IMR-90 (cell line): ENCODE measurements at regions not wholly inside any gene's neighbourhood (a gene's known extent, or its start where the extent isn't known, plus 50 kb on each side); places are given as distances from the start of the nearest gene placed in this dataset.

Experiments
- ATAC-seq: fragments of 200-7000 bp; cut with Tn5 transposase; 2 replicates; pipeline ENCODE4 v1.9.1; 2020; ENCODE audit warnings: low read depth, mild to moderate bottlenecking, moderate library complexity
- BruUV-seq: library from RNA; stranded (reverse); fragments of 400-500 nt; replicated peaks from 2 replicates; lab custom pipeline; 2021; lab: Mats Ljungman, UMichigan
- CTCF ChIA-PET: fragments of 300-600 bp; formaldehyde crosslinking; extraction: SDS; loops from one replicate; lab custom pipeline; 2021; ENCODE audit warnings: antibody characterized with exemption; lab: Yijun Ruan, JAX
- POLR2A ChIA-PET: fragments of 300-600 bp; sonication (Branson Sonifier 250); formaldehyde crosslinking; loops from one replicate; lab custom pipeline; 2022; ENCODE audit warnings: antibody characterized with exemption; ENCODE audit not compliant: unreplicated experiment; lab: Charles Lee
- DNase-seq: peaks from one replicate; pipeline ENCODE4 v3.0.0; 2013
- H2AFZ ChIP-seq: replicated peaks from 2 replicates; pipeline ENCODE3; 2013; ENCODE audit warnings: low read length, mild to moderate bottlenecking; ENCODE audit not compliant: poor library complexity
- H2AK5ac ChIP-seq: 2 replicates; pipeline ENCODE4 v1.6.1; 2013; ENCODE audit warnings: low read depth, low read length, inconsistent platforms
- H2AK9ac ChIP-seq: replicated peaks from 2 replicates; pipeline ENCODE3; 2013; ENCODE audit warnings: mild to moderate bottlenecking, low read depth, low read length, moderate library complexity; ENCODE audit not compliant: poor library complexity
- H2BK120ac ChIP-seq: 2 replicates; pipeline ENCODE4 v1.6.1; 2013; ENCODE audit warnings: low read depth, low read length, inconsistent platforms
- H2BK15ac ChIP-seq: 3 replicates; pipeline ENCODE4 v1.6.1; 2013; ENCODE audit warnings: low read depth, low read length, inconsistent platforms
- H2BK20ac ChIP-seq: 2 replicates; pipeline ENCODE4 v1.6.1; 2013; ENCODE audit warnings: low read depth, mild to moderate bottlenecking, inconsistent platforms, low read length, moderate library complexity
- H2BK5ac ChIP-seq: 2 replicates; pipeline ENCODE4 v1.6.1; 2013; ENCODE audit warnings: mild to moderate bottlenecking, low read depth, low read length, inconsistent platforms; ENCODE audit not compliant: poor library complexity, severe bottlenecking
- H3K14ac ChIP-seq: replicated peaks from 2 replicates; pipeline ENCODE4 v1.6.1; 2013; ENCODE audit warnings: low read depth, low read length, inconsistent platforms
- H3K18ac ChIP-seq: 2 replicates; pipeline ENCODE4 v1.6.1; 2013; ENCODE audit warnings: low read depth, low read length, control low read depth
- H3K23ac ChIP-seq: 2 replicates; pipeline ENCODE4 v1.6.1; 2013; ENCODE audit warnings: low read depth, low read length, inconsistent platforms
- H3K27ac ChIP-seq: 2 replicates; pipeline ENCODE4 v1.5.1; 2013; ENCODE audit warnings: mild to moderate bottlenecking, control low read depth, low read length; ENCODE audit not compliant: insufficient read depth
- H3K27me3 ChIP-seq: 2 replicates; pipeline ENCODE4 v1.6.1; 2013; ENCODE audit warnings: low read length; ENCODE audit not compliant: control insufficient read depth, insufficient read depth
- H3K36me3 ChIP-seq: 2 replicates; pipeline ENCODE4 v1.6.1; 2013; ENCODE audit warnings: low read length, mixed read lengths; ENCODE audit not compliant: control insufficient read depth, insufficient read depth
- H3K4ac ChIP-seq: 2 replicates; pipeline ENCODE4 v1.6.1; 2013; ENCODE audit warnings: low read depth, low read length, inconsistent platforms
- H3K4me1 ChIP-seq: 2 replicates; pipeline ENCODE4 v1.6.1; 2013; ENCODE audit warnings: low read length, mixed read lengths; ENCODE audit not compliant: control insufficient read depth, insufficient read depth
- H3K4me2 ChIP-seq: 2 replicates; pipeline ENCODE4 v1.6.1; 2013; ENCODE audit warnings: low read depth, mild to moderate bottlenecking, control low read depth, low read length, moderate library complexity
- H3K4me3 ChIP-seq: 2 replicates; pipeline ENCODE4 v1.5.1; 2013; ENCODE audit warnings: low read depth, mild to moderate bottlenecking, control low read depth, low read length, moderate library complexity; ENCODE audit not compliant: insufficient read depth
- H3K56ac ChIP-seq: 2 replicates; pipeline ENCODE4 v1.6.1; 2013; ENCODE audit warnings: low read length, inconsistent platforms; ENCODE audit not compliant: insufficient read depth; ENCODE audit errors: extremely low read depth
- H3K79me1 ChIP-seq, 2 experiments: 2 replicates each; pipeline ENCODE4 v1.6.1; 2013; ENCODE audit warnings: low read length in 2 of 2, inconsistent platforms in 1 of 2, low read depth in 1 of 2
- H3K9ac ChIP-seq: 2 replicates; pipeline ENCODE4 v1.6.1; 2013; ENCODE audit warnings: low read depth, low read length, control low read depth
- H3K9me1 ChIP-seq: 2 replicates; pipeline ENCODE4 v1.6.1; 2013; ENCODE audit warnings: low read length, inconsistent platforms; ENCODE audit not compliant: insufficient read depth
- H3K9me3 ChIP-seq: 2 replicates; pipeline ENCODE4 v1.6.1; 2013; ENCODE audit warnings: low read length; ENCODE audit not compliant: control insufficient read depth, insufficient read depth
- H4K20me1 ChIP-seq: 2 replicates; pipeline ENCODE4 v1.6.1; 2013; ENCODE audit warnings: low read length, inconsistent platforms; ENCODE audit not compliant: insufficient read depth
- H4K5ac ChIP-seq: 2 replicates; pipeline ENCODE4 v1.6.1; 2013; ENCODE audit warnings: mild to moderate bottlenecking, low read depth, low read length, control low read depth
- H4K8ac ChIP-seq, 2 experiments: 2 replicates each; pipeline ENCODE4 v1.6.1; 2013; ENCODE audit warnings: low read depth in 2 of 2, low read length in 2 of 2, control low read depth in 1 of 2, inconsistent platforms in 1 of 2
- H4K91ac ChIP-seq: 2 replicates; pipeline ENCODE4 v1.6.1; 2013; ENCODE audit warnings: low read depth, low read length, inconsistent platforms; ENCODE audit not compliant: insufficient read depth
- BHLHE40 ChIP-seq: fragments of 150-350 bp; IDR thresholded peaks from 2 replicates; pipeline ENCODE4 v1.6.1; 2016; ENCODE audit warnings: mild to moderate bottlenecking, low read depth, low read length
- CEBPB ChIP-seq: IDR thresholded peaks from 2 replicates; pipeline ENCODE4 v1.6.1; 2012; ENCODE audit warnings: low read depth, low read length, improper control_type of control experiment
- CHD1 ChIP-seq: IDR thresholded peaks from 2 replicates; pipeline ENCODE4 v1.6.1; 2012; ENCODE audit warnings: low read depth, low read length, improper control_type of control experiment
- CTCF ChIP-seq: conservative IDR thresholded peaks from 2 replicates; pipeline ENCODE4 v1.5.1; 2012; ENCODE audit warnings: mild to moderate bottlenecking, low read depth, low read length, improper control_type of control experiment
- FOS ChIP-seq: fragments of 150-350 bp; IDR thresholded peaks from 2 replicates; pipeline ENCODE4 v1.6.1; 2016; ENCODE audit warnings: low read depth, low read length
- MAFK ChIP-seq: IDR thresholded peaks from 2 replicates; pipeline ENCODE4 v1.6.1; 2012; ENCODE audit warnings: low read depth, low read length, improper control_type of control experiment
- MAZ ChIP-seq: IDR thresholded peaks from 2 replicates; pipeline ENCODE4 v1.6.1; 2012; ENCODE audit warnings: low read depth, mild to moderate bottlenecking, low read length, improper control_type of control experiment, moderate library complexity, borderline replicate concordance
- MXI1 ChIP-seq: IDR thresholded peaks from 2 replicates; pipeline ENCODE4 v1.6.1; 2012; ENCODE audit warnings: low read depth, mild to moderate bottlenecking, low read length, moderate library complexity, borderline replicate concordance
- NFE2L2 ChIP-seq: fragments of 150-350 bp; IDR thresholded peaks from 2 replicates; pipeline ENCODE4 v1.6.1; 2016; ENCODE audit warnings: low read depth, mild to moderate bottlenecking, low read length
- POLR2A ChIP-seq: IDR thresholded peaks from 2 replicates; pipeline ENCODE4 v1.6.1; 2012; ENCODE audit warnings: mild to moderate bottlenecking, low read depth, low read length
- RAD21 ChIP-seq: IDR thresholded peaks from 2 replicates; pipeline ENCODE4 v1.6.1; 2012; ENCODE audit warnings: low read length, improper control_type of control experiment
- RFX5 ChIP-seq: IDR thresholded peaks from 2 replicates; pipeline ENCODE4 v1.8.0; 2012; ENCODE audit warnings: low read depth, mild to moderate bottlenecking, low read length, moderate library complexity
- SMC3 ChIP-seq: fragments of 150-350 bp; IDR thresholded peaks from 2 replicates; pipeline ENCODE4 v1.6.1; 2016; ENCODE audit warnings: low read depth, mild to moderate bottlenecking, antibody characterized with exemption, low read length, moderate library complexity
- USF2 ChIP-seq: fragments of 150-350 bp; IDR thresholded peaks from 2 replicates; pipeline ENCODE4 v1.6.1; 2017; ENCODE audit warnings: mild to moderate bottlenecking, antibody characterized with exemption, low read length, low read depth
- WGBS, 2 experiments: methylation state at CpG; one replicate each; pipeline versions ENCODE4 v1.1.5 to v1.1.7; 2013; ENCODE audit warnings: missing lambda C conversion rate in 2 of 2; ENCODE audit not compliant: insufficient read length in 1 of 2; ENCODE audit errors: extremely low coverage in 2 of 2; 5-methylcytosine and 5-hydroxymethylcytosine counted together
- dilution Hi-C: fragments of 300-500 bp; cut with HindIII; formaldehyde crosslinking; loops from one replicate; pipeline ENCODE4 v1.14.3; 2018; ENCODE audit warnings: low sequenced_read_pairs; ENCODE audit not compliant: unreplicated experiment
- in situ Hi-C: fragments of 300-500 bp; cut with MboI; formaldehyde crosslinking; loops from 3 replicates; pipeline ENCODE4 v1.14.3; 2019; ENCODE audit warnings: low sequenced_read_pairs, inconsistent platforms, mixed read lengths
- intact Hi-C: fragments of 100-400 bp; cut with micrococcal nuclease; formaldehyde crosslinking; loops from 2 replicates; pipeline ENCODE4 v1.10.0; 2022

- Histone ChIP-seq H3K4me2 (no peak overlapping the region), H4K91ac (no peak overlapping the region), H2AFZ (no peak overlapping the region), H3K9ac (no peak overlapping the region), H3K18ac (no peak overlapping the region), H3K27me3 (no peaks in the 10 kb centered on the region), H4K8ac (no peak overlapping the region), H4K20me1 (no peaks in the 10 kb centered on the region), H2BK120ac (no peak overlapping the region), H2BK15ac (no peak overlapping the region), H3K36me3 (no peaks in the 10 kb centered on the region), H3K56ac (no peak overlapping the region), H2AK5ac (no peak overlapping the region), H3K4ac (no peak overlapping the region), H4K5ac (no peak overlapping the region), H3K27ac (no peak overlapping the region), H2AK9ac (no peak overlapping the region), H3K9me1 (no peaks in the 10 kb centered on the region), H3K23ac (no peak overlapping the region), H3K9me3 (no peaks in the 10 kb centered on the region), H3K4me1 (no peaks in the 10 kb centered on the region), H2BK5ac (no peak overlapping the region), H3K4me3 (no peak overlapping the region), H3K79me1 (no peaks in the 10 kb centered on the region), H2BK20ac (no peak overlapping the region), H3K14ac (no peak overlapping the region)
- ATAC-seq (no peak), DNase-seq (no peak)
- in situ Hi-C loops (no loop called here), dilution Hi-C loops (no loop called here), intact Hi-C loops (no loop called here)
- 25% methylated on average over 2 of the region's 4 CpGs; no CpG with 5 or more reads in 1 of the 2 experiments for WGBS, 2 experiments
- BruUV-seq = no TSS peak
- POLR2A ChIA-PET = no interaction called here
- no peak for TF ChIP-seq FOS
- TF ChIP-seq MAFK = no peak
- no peak for TF ChIP-seq MXI1
- TF ChIP-seq MAZ = no peak
- no peak for TF ChIP-seq BHLHE40
- no peak for TF ChIP-seq USF2
- TF ChIP-seq CHD1 = no peak
- TF ChIP-seq RFX5 = no peak
- no peak for TF ChIP-seq CTCF
- no peak for TF ChIP-seq CEBPB
- TF ChIP-seq NFE2L2 = no peak
- TF ChIP-seq SMC3 = no peak
- no peak for TF ChIP-seq RAD21
- no peak for TF ChIP-seq POLR2A
- CTCF ChIA-PET = no interaction called here
These were observed 232.6 kb upstream of the IRX3 start for GRCh38 chr16:54519161-54519695.
